ENCODE measurements at regions not wholly inside any gene's neighbourhood (a gene's known extent, or its start where the extent isn't known, plus 50 kb on each side); places are given as distances from the start of the nearest gene placed in this dataset.

- TF ChIP-seq CTCF (IDR thresholded peaks at IDR 0.05) = no peak
Observed at GRCh38 chr5:112024769-112025168, 267.8 kb upstream of the NREP start.

GRCh38 chr5:112024221-112024620, 267.2 kb upstream of the NREP start:
- TF ChIP-seq CTCF (IDR thresholded peaks at IDR 0.05) = no peak

GRCh38 chr5:112023766-112024165, 266.8 kb upstream of the NREP start:
- no peak for TF ChIP-seq CTCF (IDR thresholded peaks at IDR 0.05)

- TF ChIP-seq CTCF (IDR thresholded peaks at IDR 0.05) = no peak
Observed at GRCh38 chr5:112018846-112019245, 261.9 kb upstream of the NREP start.

- TF ChIP-seq CTCF (IDR thresholded peaks at IDR 0.05) = no peak
Observed at GRCh38 chr5:112016980-112017379, 260.0 kb upstream of the NREP start.

- TF ChIP-seq CTCF (IDR thresholded peaks at IDR 0.05) = no peak
Observed at GRCh38 chr5:112014783-112015395, 257.9 kb upstream of the NREP start.

- TF ChIP-seq CTCF (IDR thresholded peaks at IDR 0.05) = no peak
Observed at GRCh38 chr5:112013660-112014059, 256.7 kb upstream of the NREP start.

- TF ChIP-seq CTCF (IDR thresholded peaks at IDR 0.05) = no peak
Observed at GRCh38 chr5:112012104-112012503, 255.1 kb upstream of the NREP start.

Measured in LNCAP (cell line).